Left lobe of liver (tissue), 2 donors: ENCODE measurements at regions not wholly inside any gene's neighbourhood (a gene's known extent, or its start where the extent isn't known, plus 50 kb on each side); places are given as distances from the start of the nearest gene placed in this dataset.

ENCODE experiments used
- ATAC-seq: fragments of 200-7000 bp; cut with Tn5 transposase; one replicate; pipeline ENCODE4 v1.9.1; 2020; ENCODE audit warnings: mild to moderate bottlenecking, moderate library complexity
- DNase-seq: peaks from one replicate; pipeline ENCODE4 v3.0.0-alpha.2; 2020; ENCODE audit warnings: low spot score
- donor health status: DM: no; HTN: no; CAD: no; lungs with moderate emphysema.
- donor health status: DM: no; HTN: yes; CAD: no.

DNA sequence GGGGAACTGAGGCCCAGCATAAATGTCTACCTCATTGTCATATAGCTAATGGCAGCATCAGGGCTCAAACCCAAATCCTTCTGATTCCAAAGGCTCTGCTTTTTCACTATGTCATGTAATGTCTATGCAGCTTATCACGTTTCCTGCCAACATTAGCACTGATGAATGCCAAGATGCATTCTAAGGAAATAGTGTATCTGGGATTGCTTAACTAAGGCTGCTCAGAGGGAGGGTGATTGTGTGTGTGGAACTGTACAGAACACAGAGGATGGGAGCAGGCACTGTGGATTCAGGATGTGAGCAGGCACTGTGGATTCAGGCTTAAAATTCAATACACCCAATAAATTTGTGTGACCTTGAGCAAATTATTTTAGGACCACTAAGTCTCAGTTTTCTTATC lies 456.4 kb upstream of the DEPDC1 start:
- ATAC-seq (no peak), DNase-seq (no peak)

DNA sequence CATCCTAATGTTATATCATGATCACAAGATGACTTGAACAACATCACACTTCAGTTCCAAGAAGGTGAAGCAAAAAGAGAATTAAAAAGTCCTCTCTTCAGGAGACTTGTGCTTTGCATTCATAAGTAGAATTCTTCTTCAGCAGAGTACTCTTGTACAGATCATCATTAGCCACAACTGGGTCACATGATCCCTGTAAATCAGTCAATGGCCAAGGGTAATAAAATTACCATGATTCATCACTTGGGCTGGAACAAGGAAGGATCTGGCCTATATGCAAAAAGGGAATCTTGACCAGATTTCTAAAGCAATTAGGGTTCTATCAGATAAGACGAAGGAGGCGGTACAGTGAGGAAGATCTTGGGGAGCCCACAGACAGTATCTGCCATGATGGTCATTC lies 458.0 kb upstream of the DEPDC1 start:
- ATAC-seq (no peak), DNase-seq (no peak)

DNA sequence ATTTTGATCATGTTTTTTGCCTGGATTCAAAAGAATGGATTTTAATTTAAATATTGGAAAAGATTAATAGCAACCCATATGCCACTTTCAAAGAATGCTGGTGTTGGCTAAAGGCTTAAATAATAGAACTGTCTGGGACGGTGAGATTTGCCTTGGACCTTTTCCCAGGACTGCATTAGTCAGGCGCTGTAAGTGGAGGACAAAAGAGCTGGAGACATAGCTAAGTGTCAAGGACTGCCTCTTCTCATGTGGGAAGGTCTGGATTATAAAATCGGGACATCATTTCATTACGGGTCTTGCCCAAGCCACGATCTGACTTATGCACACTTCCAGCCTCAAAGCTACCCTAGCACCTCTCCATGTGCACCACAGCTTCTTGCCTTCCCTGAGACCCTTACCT lies 458.5 kb upstream of the DEPDC1 start:
- ATAC-seq (no peak), DNase-seq (no peak)

DNA sequence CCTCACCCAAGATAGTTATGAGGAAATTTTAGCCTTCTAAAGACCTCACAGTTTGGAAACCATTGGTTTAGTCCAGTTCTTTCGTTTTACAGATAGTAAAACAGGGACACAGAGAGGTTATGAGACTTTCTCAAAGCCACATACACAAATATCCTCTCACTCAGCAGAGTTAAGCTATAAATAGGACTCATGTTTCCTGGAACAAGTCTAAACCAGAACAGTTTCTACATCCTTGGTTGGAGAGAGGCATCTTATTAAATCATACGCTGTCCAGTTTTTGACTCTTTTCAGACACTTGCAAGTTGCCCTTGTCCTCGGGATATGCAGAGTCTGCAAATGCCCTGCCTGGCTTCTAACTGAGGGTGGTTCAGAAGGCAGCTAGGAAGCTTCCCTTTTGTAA lies 462.1 kb upstream of the DEPDC1 start:
- no peak for DNase-seq
- ATAC-seq: no peak

DNA sequence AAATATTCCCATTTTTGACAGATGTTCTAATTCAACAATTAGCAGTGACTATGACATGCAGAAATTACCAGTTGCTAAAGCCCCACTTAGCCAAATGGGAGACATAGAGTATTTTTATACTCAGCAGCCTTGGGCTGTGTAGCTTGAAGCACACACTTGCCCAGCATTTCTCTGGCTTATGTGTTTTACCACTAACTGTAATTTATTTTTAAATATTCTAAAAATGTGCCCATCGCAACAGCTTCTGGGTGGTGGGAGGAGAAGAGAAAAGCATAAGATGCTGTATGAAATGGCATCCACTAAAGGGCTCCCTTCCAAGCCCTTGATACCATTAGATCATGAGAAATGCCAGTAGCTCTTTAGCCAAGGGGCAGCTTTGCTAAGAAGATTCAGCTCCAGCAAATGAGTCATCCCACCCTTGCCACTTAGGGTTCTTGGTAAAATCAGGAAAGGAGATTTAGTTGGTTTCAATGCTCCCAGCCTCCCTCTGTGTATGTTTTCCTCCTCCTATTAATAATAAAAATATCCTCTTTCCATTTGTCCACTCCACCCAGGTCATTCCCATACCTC lies 462.7 kb upstream of the DEPDC1 start:
- ATAC-seq: no peak

DNA sequence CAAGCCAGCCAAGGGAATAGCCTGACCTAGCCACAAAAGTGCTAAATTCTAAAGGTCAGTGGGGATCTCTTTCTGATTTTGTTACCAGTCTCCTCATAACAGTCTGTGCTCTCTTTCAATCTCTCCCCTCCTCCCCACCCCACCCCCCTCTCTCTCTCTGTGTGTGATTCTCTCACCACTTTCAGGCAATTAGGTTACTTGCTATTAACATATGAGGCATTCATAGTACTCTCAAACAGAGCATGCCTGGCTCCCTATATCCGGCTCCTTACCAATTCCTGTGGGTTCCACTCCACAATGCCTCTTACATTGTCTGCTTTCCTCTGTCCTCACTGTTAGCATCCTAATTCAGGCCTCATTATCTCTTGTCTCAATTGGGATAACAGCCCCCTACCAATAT lies 464.3 kb upstream of the DEPDC1 start:
- no peak for ATAC-seq
- DNase-seq: no peak

More for the DNA sequence above, 462.7 kb upstream of the DEPDC1 start:
- DNase-seq: no peak

DNA sequence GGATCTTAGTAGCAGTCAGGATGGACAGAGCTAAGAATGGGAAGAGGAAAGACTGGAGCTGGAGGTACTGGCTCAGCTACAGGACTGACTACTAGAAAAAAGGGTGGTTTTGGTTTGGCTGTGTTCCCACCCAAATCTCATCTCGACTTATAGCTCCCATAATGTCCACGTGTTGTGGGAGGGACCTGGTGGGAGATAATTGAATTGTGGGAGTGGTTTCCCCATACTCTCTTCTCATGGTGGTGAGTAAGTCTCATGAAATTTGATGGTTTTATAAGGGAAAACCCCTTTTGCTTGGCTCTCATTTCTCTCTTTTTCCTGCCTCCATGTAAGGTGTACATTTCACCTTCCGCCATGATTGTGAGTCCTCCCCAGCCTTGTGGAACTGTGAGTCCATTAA lies 466.5 kb upstream of the DEPDC1 start:
- no peak for DNase-seq
- no peak for ATAC-seq

DNA sequence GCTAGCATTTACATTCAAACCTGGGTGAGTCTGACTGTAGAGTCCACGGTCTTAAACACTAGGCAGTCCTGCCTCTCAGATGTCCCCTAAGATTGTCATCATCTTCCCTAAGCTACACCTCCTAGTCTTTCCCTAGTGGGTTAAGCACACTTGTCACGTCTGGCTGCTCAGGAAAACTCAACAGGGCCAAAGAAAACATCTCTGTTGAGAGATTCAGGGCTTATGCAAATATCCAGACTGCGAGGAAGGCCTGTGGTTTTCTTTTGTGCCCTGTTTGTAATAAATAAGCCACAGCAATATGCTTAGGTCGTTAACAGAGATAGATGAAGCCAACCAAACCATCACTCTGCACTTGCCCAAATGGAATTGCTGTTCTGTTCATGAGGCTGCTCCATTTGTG lies 472.6 kb upstream of the DEPDC1 start:
- ATAC-seq (no peak), DNase-seq (no peak)

DNA sequence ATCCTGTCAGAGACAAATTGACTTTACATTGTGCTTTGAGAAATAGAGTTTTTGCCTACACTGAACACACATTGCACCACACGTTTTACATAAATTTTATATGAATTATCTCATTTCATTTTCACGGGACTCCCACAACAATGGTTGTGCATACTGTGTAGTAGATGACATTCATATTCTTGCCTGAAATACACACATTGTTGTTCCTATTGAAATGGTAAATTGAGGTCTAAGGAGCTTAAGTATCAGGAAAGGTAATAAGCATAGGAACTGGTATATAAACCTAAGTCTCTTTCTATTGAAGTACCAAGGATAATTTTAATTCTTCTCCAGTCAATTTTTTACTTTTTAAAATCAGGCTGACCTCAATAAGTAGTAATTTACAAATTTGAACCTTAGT lies 473.7 kb upstream of the DEPDC1 start:
- ATAC-seq (no peak), DNase-seq (no peak)

DNA sequence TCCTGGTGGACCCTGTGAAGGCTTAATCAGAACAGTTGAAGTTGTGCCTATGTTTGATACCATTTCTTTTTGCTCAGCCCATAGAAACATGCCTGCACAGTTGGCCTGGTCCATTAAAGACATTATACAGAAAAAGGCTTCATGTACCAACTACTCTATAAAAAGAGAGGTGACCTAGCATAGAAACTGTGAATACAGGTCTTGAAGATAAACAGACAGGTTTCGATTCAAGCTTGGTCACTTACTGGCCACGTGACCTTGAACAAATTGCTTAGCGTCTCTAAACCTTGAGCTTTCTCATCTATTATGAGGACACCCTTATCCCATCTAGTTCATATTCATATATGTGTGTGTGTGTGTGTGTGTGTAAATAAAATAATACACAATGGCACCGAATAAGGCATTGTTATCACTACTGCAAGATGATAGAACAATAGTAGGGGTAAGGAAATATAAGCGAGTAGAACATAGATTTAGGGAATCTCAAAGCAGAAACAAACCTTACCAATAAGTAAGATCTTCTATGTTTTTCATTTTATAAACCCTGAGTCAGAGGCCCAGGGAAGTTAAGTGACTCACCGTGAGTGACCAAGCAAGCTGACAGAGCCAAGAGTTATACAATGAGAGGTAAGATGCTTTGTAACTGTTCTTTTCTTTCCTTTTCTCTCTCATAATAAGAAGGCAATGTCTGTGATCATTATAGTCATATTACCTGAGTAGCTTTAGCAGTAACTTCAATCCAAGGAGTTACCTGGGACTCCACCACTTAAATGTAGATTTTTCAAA lies 476.8 kb upstream of the DEPDC1 start:
- DNase-seq: no peak
- ATAC-seq: no peak

DNA sequence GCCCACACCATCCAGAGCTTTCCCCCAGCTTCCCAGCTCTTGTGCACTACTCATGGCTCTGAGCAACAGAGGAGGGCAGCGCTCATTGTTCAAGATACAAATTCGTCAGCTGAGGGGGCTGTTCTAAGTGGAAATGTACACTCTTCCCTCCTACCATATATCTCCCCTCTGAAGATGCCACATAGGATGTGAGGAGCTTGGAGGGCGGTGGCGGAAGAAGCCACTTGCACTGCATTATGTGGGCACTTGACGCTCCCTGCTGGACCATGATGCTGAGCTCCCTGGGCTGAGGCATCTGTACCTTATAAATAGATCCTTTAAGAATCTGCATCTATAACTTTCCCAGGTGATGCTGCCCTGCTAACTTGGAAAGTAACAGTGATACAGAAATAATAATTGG lies 477.6 kb upstream of the DEPDC1 start:
- DNase-seq: no peak
- ATAC-seq: no peak

DNA sequence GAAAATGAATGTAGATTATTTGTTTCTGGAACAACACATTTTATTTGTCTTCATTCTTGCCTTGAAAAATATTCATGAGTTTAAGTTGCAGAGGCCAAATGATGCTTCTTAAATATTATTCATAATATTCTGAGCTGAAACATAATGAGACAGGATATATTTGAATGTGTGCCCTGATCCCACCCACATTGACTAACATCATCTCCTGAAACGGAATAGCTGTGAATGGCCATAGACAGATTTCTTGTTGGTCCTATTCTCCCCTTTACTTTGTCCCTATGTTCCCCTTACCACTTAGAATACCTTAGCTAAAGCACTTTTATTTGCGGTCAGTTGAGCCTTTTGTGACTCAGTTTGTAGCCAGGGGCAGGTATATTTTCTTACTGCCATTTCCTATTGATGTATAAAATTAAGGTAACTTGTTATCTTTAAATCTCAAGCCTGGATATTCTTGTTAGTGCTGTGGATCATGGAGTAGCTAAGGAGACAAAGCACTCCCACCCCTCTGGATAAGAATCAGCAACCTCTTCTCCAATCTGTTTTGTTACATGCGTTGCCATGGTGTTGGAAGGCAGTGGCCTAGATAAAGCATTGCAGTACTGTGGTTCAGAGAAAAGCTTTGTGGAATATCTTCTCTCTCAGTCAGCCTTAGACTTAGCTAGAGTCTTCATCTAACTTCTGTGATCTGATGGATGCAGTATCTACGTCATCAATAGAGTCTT lies 478.5 kb upstream of the DEPDC1 start:
- no peak for ATAC-seq
- DNase-seq: no peak

DNA sequence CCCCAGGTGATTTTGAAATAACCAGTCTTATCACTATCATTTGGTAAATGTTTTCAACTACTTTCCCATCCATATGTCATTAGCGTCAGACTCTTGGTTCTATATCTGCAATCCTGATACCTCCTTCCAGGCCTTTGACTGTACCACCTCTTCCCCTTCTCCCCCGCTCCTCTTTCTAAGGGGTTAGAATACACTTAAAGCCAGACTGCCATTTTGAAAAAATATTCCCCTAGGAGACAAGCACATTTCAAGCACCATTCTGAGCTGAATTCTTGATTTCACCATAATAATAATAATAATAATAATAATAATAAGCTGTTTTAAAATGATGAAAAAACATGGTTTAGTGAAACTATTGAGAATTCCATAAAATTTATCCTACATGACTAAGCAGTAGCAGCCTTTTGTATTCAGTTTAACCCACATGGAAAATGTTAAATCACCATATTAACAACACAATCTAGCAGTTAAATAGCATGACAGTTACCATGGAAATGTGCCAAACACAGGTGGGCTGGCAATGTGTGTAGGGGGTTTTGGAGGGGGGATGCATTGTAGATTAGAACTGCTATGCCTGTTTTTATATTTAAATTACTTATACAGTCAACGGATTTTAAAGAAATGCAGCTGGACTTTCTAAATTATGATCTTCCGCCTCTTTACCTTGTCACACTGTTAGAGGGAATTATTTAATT lies 480.2 kb upstream of the DEPDC1 start:
- no peak for ATAC-seq

DNA sequence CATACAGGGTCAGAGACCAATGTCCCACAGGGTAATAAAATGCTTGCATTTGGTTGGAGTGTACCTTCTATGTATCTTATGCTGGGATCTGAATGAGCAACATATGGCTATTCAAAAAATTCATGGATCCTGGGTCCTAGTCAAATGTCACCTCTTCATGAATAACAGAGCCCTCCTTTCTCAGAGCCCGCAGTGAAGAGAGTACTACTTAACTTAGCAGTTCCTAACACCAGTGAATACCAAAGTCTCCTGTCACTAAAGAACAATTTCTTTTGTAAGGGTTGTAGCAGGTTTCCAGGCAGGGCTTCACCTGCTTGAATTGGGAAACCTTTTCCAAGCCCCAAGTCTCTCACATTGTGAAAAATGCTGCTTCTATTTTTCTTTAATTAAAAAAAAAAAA lies 483.0 kb upstream of the DEPDC1 start:
- ATAC-seq (no peak), DNase-seq (no peak)

More for the DNA sequence above, 480.2 kb upstream of the DEPDC1 start:
- no peak for DNase-seq

DNA sequence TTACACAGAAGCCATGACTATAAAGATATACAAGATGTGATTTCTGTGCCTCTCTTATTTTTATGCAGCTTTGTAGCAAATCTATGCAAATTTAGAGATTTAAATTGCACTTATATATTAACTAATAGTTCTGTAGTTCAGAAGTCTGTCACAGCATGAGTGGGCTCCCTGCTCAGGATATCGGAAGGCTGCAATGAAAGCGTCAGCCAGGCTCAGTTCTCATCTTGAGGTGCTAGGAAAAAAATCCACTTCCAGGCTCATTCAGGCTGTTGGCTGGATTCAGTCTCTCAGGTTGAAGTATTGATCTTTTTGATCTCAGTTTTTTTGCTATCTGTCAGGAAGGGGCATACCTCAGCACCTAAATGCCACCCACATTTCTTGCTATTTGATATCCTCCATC lies 487.4 kb upstream of the DEPDC1 start:
- no peak for DNase-seq
- no peak for ATAC-seq

DNA sequence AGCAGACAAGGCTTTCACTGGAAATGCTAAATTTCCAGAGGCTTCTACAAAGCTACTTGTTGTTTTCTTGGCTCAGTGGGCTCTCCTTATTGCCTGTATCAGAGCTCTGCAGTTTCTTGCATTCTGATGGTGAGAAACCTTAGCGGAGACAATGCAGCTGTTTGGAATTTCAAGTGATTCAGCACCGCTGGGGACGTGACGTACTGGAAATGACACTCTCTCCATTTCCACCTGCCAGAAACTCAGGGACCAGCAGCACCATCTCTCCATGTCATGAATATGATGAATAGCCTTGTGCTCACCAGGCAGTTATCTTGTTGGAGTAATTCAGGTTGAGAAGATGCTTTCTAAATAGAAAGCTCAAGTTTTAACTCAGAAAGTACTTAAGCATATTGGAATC lies 497.2 kb upstream of the DEPDC1 start:
- DNase-seq (no peak), ATAC-seq (no peak)

DNA sequence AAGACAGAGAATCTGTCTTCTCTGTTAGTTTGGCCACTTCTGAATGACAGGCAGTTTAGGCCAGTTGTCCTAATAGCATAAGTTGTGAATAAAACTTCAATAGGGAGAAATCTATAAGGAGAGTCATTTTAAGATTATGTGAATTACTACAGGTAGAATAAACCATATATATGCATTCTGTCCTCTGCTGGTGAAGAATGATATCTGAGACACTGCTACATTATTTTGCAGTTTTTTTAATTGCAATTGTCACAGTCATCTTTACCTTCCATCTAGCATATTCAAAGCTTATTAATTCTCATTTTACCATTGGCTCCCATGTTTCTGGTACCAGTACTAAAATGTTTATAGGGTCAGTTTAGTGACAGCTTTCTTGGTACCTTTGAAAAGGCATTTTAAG lies 519.6 kb upstream of the DEPDC1 start:
- no peak for DNase-seq
- ATAC-seq: no peak

DNA sequence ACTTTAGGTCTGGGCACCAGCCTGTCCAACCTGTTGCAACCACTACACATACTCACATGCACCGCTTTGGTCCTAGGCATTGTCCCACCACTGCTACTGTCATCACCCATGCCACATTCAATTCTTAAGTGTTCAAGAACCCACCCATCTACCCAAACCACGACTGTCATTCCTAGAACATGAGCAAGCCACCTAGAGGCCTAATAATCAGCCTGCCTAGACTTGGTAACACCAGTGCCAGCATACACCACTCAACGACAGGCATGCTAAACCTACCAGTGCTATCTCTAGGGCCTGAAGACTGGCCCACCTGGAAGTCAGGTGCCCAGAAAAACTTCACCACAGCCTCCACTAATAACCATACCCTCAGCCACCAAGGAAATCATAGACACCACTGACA lies 532.8 kb upstream of the DEPDC1 start:
- DNase-seq (no peak), ATAC-seq (no peak)

DNA sequence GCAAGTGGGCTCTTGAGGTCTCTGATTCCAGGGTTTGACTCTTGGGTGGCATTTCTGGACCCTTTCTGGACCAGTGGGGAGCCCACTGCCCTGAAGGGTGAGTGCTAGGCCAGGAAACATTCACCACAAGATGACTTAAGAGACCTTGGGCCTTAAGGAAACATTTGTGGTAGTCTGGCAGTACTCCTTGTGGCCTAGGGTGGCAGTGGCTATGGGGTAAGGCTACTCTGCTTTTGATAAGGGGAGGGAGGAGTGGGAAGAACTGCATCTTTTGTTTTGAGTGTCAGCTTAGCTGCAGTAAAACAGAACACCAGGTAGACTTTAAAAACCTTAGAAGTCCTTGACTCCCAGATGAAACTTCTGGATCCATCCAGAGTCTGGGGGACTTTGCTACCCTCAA lies 529.3 kb upstream of the LRRC7 start:
- DNase-seq: no peak
- no peak for ATAC-seq

DNA sequence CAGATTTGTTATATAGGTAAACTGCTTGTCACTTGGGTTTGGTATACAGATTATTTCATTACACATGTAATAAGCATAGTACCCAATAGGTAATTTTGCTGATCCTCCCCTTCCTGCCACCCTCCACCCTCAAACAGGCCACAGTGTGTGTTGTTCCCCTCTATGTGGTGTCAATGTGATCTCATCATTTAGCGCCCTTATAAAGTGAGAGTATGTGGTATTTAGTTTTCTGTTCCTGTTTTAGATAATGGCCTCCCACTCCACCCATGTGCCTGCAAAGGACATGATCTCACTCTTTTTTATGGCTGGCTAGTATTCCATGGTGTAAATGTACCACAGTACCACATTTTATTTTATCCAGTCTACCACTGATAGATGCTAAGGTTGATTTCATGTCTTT lies 522.1 kb upstream of the LRRC7 start:
- no peak for ATAC-seq

DNA sequence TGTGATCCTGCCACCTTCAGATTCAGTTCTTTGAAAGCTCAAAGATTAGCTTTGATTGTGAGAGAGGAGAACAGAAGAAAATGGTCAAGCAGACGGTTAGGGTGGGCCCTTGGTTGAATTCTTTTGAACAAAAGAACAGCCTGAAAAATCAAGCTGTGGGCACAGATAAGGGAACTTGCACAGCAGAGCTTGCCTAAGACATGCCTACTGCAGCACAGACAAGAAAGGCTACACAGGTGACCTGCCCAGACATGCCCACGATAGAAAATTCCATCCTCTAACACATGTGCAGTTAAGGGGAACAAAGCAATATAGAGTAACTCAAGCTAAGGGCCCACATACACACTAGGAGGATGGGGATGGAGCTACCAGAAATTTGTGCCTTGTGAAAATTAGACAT lies 512.5 kb upstream of the LRRC7 start:
- DNase-seq (no peak), ATAC-seq (no peak)

More for the DNA sequence above, 522.1 kb upstream of the LRRC7 start:
- no peak for DNase-seq

DNA sequence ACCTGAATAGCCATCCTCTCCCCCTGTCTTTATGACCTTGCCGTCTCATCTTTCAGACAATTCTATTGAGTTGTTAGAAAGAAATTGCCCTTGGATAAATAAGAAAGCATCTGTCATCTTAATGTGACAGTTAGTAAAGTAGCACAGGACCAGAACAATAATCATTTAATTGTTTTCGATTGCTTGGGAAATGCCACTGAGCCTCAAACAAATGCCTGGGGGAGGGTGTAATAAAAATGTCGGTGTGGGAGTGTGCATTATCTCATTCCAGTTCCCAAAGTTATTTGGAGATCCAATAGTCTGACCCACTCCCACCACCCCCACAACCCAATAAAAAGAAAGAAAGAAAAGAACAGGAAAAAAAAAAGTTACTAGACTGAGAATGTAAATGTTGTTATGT lies 509.3 kb upstream of the LRRC7 start:
- DNase-seq: no peak
- no peak for ATAC-seq
